ENCODE measurements at regions not wholly inside any gene's neighbourhood (a gene's known extent, or its start where the extent isn't known, plus 50 kb on each side); places are given as distances from the start of the nearest gene placed in this dataset.

DNA sequence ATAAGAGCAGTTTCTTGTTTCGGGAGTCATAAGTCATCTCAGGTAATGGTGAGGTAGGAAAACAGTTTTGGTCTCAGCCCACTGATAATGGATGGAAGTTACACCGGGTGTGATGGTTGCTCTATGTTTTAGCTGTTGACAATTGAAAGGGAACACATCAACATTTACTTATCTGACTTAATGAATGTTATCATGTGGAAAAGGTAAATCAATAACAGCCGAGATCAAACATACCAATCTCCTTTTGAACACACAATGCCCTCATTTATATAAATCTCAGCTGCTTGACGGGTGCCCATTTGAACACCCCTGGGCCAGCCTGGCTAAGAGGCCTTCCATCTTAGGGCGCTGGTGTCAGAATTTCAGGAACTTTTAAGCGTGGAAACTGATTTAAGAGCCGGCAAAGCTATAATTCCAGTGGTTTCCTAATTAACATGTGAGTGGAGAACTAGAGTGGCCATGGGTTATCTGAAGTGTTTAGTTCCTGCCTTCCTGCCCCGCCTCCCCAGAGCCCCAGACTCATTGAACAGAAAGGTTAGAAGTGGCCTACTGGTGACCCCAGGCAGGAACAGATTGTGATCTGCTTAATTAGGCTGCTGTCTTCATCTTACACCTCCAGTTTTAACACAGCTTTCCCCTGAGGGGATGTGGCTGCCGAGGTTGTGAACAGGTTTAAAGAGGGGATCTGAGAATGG lies 572.7 kb downstream of the FGF9 start:
- H3K4me1 ChIP-seq (ENCODE audit: insufficient read depth, low read length, poor library complexity, severe bottlenecking): no peaks in the 10 kb centered on the region
- H3F3A ChIP-seq (ENCODE audit: low read depth): no peaks in the 10 kb centered on the region
- TF ChIP-seq EZH2phosphoT487 (IDR thresholded peaks at IDR 0.05; ENCODE audit: borderline replicate concordance): no peak
- TF ChIP-seq, protein P1, sequence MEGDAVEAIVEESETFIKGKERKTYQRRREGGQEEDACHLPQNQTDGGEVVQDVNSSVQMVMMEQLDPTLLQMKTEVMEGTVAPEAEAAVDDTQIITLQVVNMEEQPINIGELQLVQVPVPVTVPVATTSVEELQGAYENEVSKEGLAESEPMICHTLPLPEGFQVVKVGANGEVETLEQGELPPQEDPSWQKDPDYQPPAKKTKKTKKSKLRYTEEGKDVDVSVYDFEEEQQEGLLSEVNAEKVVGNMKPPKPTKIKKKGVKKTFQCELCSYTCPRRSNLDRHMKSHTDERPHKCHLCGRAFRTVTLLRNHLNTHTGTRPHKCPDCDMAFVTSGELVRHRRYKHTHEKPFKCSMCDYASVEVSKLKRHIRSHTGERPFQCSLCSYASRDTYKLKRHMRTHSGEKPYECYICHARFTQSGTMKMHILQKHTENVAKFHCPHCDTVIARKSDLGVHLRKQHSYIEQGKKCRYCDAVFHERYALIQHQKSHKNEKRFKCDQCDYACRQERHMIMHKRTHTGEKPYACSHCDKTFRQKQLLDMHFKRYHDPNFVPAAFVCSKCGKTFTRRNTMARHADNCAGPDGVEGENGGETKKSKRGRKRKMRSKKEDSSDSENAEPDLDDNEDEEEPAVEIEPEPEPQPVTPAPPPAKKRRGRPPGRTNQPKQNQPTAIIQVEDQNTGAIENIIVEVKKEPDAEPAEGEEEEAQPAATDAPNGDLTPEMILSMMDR (conservative IDR thresholded peaks at IDR 0.05; ENCODE audit: low read length): no peak
- no peak overlapping the region for H3K4me3 ChIP-seq (ENCODE audit: low read length, poor library complexity, severe bottlenecking)
- H3K36me3 ChIP-seq (ENCODE audit: insufficient read depth, low read length): no peaks in the 10 kb centered on the region
- H4K20me1 ChIP-seq (ENCODE audit: insufficient read depth, low read length, poor library complexity, severe bottlenecking): no peaks in the 10 kb centered on the region
- no peak overlapping the region for H2AFZ ChIP-seq (ENCODE audit: low read length)
- H3K79me2 ChIP-seq (ENCODE audit: insufficient read depth, low read length): no peaks in the 10 kb centered on the region
- no peaks in the 10 kb centered on the region for H3K27me3 ChIP-seq (ENCODE audit: insufficient read depth, low read length, poor library complexity, severe bottlenecking)
- H3K9ac ChIP-seq (ENCODE audit: low read depth, low read length, poor library complexity, severe bottlenecking): no peak overlapping the region
- no peaks in the 10 kb centered on the region for H3K9me2 ChIP-seq (replicated peaks; ENCODE audit: low read depth, low read length)
- H3K4me2 ChIP-seq (ENCODE audit: low read depth, low read length, poor library complexity, severe bottlenecking): no peak overlapping the region
- H3K9me3 ChIP-seq (ENCODE audit: insufficient read depth, low read depth, low read length): no peaks in the 10 kb centered on the region

DNA sequence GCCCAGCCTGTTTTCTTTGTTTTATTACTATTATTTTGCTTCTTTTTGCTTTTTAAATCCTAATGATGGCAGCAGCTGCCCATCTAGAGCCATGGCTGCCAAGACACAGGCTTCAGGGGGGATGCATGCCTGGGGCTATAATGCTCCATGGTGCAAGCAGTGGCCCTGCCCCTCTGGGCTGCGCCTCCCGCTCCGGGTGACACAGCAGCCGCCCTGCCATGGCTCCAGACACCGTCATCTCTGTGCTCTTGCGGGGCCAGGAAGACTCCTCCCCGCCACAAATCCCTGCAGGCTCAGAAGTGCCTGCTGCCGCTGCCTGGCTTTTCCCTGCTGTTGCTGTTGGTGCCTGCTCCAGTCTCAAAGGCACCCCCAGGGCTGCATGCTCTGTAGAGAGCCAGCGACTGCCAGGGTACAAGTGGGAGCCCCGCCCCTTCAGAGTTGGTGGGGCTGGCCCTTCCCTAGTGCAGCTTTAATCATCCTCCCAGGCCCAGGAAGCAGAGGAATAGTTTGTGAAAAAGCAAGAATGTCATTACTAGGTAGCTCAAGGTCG lies 581.5 kb downstream of the FGF9 start:
- no peak for TF ChIP-seq EZH2phosphoT487 (IDR thresholded peaks at IDR 0.05; ENCODE audit: borderline replicate concordance)
- TF ChIP-seq, protein P1 (conservative IDR thresholded peaks at IDR 0.05; ENCODE audit: low read length): no peak
- Histone ChIP-seq H3K36me3 (ENCODE audit: insufficient read depth, low read length) (no peaks in the 10 kb centered on the region), H3K9ac (ENCODE audit: low read depth, low read length, poor library complexity, severe bottlenecking) (no peak overlapping the region), H3K27me3 (ENCODE audit: insufficient read depth, low read length, poor library complexity, severe bottlenecking) (no peaks in the 10 kb centered on the region), H3K79me2 (ENCODE audit: insufficient read depth, low read length) (no peaks in the 10 kb centered on the region), H3F3A (ENCODE audit: low read depth) (no peaks in the 10 kb centered on the region), H3K4me2 (ENCODE audit: low read depth, low read length, poor library complexity, severe bottlenecking) (no peak overlapping the region), H3K9me3 (ENCODE audit: insufficient read depth, low read depth, low read length) (no peaks in the 10 kb centered on the region), H3K9me2 (replicated peaks; ENCODE audit: low read depth, low read length) (no peaks in the 10 kb centered on the region), H4K20me1 (ENCODE audit: insufficient read depth, low read length, poor library complexity, severe bottlenecking) (no peaks in the 10 kb centered on the region), H3K4me3 (ENCODE audit: low read length, poor library complexity, severe bottlenecking) (no peak overlapping the region), H3K4me1 (ENCODE audit: insufficient read depth, low read length, poor library complexity, severe bottlenecking) (no peaks in the 10 kb centered on the region), H2AFZ (ENCODE audit: low read length) (no peak overlapping the region)

DNA sequence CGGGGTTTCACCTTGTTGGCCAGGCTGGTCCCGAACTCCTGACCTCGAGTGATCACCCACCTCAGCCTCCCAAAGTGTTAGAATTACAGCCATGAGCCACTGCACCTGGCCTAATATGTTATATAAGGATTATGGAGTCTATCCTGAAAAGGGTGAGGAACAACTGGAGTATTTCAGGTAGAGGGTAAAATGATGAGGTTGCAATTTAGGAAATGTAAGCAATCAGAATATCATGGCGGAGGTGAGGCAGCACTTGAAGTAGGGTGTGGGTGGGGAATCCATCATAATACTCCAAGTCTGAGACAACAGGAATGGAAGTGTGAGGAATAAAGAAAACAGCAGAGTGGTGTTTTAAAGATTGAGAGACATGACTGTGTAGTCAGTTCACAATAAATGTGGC lies 582.2 kb downstream of the FGF9 start:
- no peak overlapping the region for H3K9ac ChIP-seq (ENCODE audit: low read depth, low read length, poor library complexity, severe bottlenecking)
- no peaks in the 10 kb centered on the region for H3F3A ChIP-seq (ENCODE audit: low read depth)
- no peak overlapping the region for H3K4me2 ChIP-seq (ENCODE audit: low read depth, low read length, poor library complexity, severe bottlenecking)
- H3K9me2 ChIP-seq (replicated peaks; ENCODE audit: low read depth, low read length): no peaks in the 10 kb centered on the region
- no peaks in the 10 kb centered on the region for H3K4me1 ChIP-seq (ENCODE audit: insufficient read depth, low read length, poor library complexity, severe bottlenecking)
- TF ChIP-seq, protein P1 (conservative IDR thresholded peaks at IDR 0.05; ENCODE audit: low read length): no peak
- TF ChIP-seq EZH2phosphoT487 (IDR thresholded peaks at IDR 0.05; ENCODE audit: borderline replicate concordance): no peak
- no peak overlapping the region for H3K4me3 ChIP-seq (ENCODE audit: low read length, poor library complexity, severe bottlenecking)
- H2AFZ ChIP-seq (ENCODE audit: low read length): no peak overlapping the region
- H3K27me3 ChIP-seq (ENCODE audit: insufficient read depth, low read length, poor library complexity, severe bottlenecking): no peaks in the 10 kb centered on the region
- no peaks in the 10 kb centered on the region for H4K20me1 ChIP-seq (ENCODE audit: insufficient read depth, low read length, poor library complexity, severe bottlenecking)
- H3K36me3 ChIP-seq (ENCODE audit: insufficient read depth, low read length): no peaks in the 10 kb centered on the region
- no peaks in the 10 kb centered on the region for H3K9me3 ChIP-seq (ENCODE audit: insufficient read depth, low read depth, low read length)
- H3K79me2 ChIP-seq (ENCODE audit: insufficient read depth, low read length): no peaks in the 10 kb centered on the region
